Mesodermal cell (in vitro differentiated cells): ENCODE measurements at regions not wholly inside any gene's neighbourhood (a gene's known extent, or its start where the extent isn't known, plus 50 kb on each side); places are given as distances from the start of the nearest gene placed in this dataset.

Experiments
- H3K27ac ChIP-seq: 2 replicates; pipeline ENCODE4 v1.7.0; 2013; ENCODE audit warnings: mild to moderate bottlenecking, low read depth, low read length, moderate library complexity; ENCODE audit not compliant: severe bottlenecking
- H3K36me3 ChIP-seq: 2 replicates; pipeline ENCODE4 v1.7.1; 2013; ENCODE audit warnings: mild to moderate bottlenecking, low read length, moderate library complexity; ENCODE audit not compliant: control insufficient read depth, insufficient read depth
- H3K4me1 ChIP-seq: one replicate; pipeline ENCODE4 v1.7.1; 2013; ENCODE audit warnings: mild to moderate bottlenecking, low read length; ENCODE audit not compliant: insufficient read depth, control insufficient read depth, poor library complexity, severe bottlenecking
- H3K4me3 ChIP-seq: 2 replicates; pipeline ENCODE4 v1.7.0; 2013; ENCODE audit warnings: low read length, control low read depth, mild to moderate bottlenecking; ENCODE audit not compliant: insufficient read depth, poor library complexity, severe bottlenecking; ENCODE audit errors: extremely low read depth
- H3K9me3 ChIP-seq: 2 replicates; pipeline ENCODE4 v1.7.1; 2013; ENCODE audit warnings: mild to moderate bottlenecking, low read length, moderate library complexity; ENCODE audit not compliant: control insufficient read depth
- WGBS, 2 experiments: methylation state at CpG; one replicate each; pipeline ENCODE4 v1.1.5; 2013; ENCODE audit warnings: missing lambda C conversion rate in 2 of 2; ENCODE audit not compliant: insufficient coverage in 2 of 2; 5-methylcytosine and 5-hydroxymethylcytosine counted together

GRCh38 chr5:118687661-118688621 is 300.4 kb downstream of the DTWD2 start:
- no peaks in the 10 kb centered on the region for H3K9me3 ChIP-seq
- 81 to 100% methylated on average over 2 of the region's 5 CpGs for WGBS, 2 experiments
- no peaks in the 10 kb centered on the region for H3K36me3 ChIP-seq
- no peak overlapping the region for H3K4me3 ChIP-seq
- H3K27ac ChIP-seq = no peak overlapping the region
- no peaks in the 10 kb centered on the region for H3K4me1 ChIP-seq

- H3K36me3 ChIP-seq = no peaks in the 10 kb centered on the region
- H3K9me3 ChIP-seq = no peaks in the 10 kb centered on the region
- no peak overlapping the region for H3K27ac ChIP-seq
- H3K4me1 ChIP-seq = no peaks in the 10 kb centered on the region
- 80 to 100% methylated on average over 1 of the region's 1 CpG for WGBS, 2 experiments
- no peak overlapping the region for H3K4me3 ChIP-seq
These were observed 301.2 kb downstream of the DTWD2 start for GRCh38 chr5:118687100-118687499.

DNA sequence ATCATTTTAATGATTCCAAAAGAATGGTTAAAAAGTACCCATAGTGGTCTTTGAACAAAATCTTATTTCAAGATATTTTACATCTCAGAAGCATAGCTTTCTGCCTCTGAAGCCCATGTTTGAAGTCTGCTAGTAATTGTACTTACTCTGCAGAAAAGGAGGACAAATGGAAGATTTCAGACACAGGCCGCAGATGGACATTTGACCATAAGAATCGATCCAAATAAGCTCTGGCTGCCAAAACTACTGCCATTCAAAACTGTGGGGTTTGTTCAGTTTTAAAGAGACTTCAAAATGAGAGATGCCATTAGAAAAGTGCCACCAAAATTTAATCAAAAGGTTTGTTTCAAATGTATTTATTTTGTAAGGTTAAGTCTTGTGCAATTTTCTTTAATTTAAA is 306.7 kb downstream of the DTWD2 start:
- Histone ChIP-seq H3K4me3 (no peak overlapping the region), H3K4me1 (no peaks in the 10 kb centered on the region), H3K27ac (no peak overlapping the region), H3K36me3 (no peaks in the 10 kb centered on the region), H3K9me3 (no peaks in the 10 kb centered on the region)
- WGBS, 2 experiments = 100% methylated on average over 2 of the region's 2 CpGs

DNA sequence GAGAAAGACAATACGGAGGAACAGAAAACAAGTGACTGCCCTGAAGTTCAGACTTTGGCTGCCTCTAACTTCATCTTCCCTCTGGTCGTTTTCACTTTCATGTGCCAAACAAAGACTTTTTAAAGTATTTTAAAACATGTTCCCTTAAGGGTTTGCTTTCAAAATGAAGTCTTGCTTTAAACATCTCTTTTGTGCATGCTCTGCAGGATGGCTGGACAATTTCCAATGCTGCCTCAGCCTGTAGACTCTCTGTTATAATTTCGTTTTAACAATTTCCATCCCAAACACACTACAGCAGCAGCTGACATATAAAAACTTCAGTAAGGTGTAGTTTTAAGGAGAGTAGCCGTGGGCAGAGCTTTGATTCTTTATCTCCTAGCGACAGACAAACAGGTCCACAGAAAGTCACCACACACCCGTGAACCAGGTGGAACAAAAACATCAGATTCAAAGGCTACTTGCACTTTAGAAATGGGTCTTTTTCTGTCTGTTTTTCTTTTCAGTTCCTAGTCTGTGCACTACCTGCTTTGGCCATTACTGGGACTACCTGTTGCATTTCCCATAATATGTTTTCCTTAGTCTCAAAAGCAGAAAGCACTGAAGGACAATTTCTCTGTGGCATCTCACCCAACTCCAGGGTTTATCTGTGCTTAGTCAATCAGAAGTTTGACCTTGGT is 308.9 kb downstream of the DTWD2 start:
- H3K4me3 ChIP-seq = no peak overlapping the region
- H3K27ac ChIP-seq = no peak overlapping the region
- H3K4me1 ChIP-seq = no peaks in the 10 kb centered on the region
- H3K36me3 ChIP-seq = no peaks in the 10 kb centered on the region
- no peaks in the 10 kb centered on the region for H3K9me3 ChIP-seq
- WGBS, 2 experiments = 82 to 100% methylated on average over 3 to 5 of the region's 6 CpGs

DNA sequence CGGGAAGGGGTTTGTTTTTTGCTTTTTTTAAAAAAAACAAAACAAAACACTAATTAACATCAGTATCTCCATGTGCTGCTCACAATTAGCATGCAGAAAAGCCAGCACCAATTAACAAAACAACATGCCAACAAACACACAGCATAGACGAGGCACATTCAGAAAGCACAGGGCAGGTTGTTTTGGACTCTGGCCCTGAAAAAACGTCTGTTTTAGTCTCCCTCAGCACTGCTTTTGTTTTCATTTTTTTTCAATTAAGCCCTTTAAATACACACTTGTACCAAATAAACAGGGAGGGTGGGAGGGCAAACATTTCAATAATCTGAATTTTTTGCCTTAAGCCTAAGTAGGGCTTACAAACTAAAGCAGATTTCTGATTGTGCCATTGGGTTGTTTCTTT is 309.6 kb downstream of the DTWD2 start:
- Histone ChIP-seq H3K27ac (no peak overlapping the region), H3K4me3 (no peak overlapping the region), H3K36me3 (no peaks in the 10 kb centered on the region), H3K9me3 (no peaks in the 10 kb centered on the region), H3K4me1 (no peaks in the 10 kb centered on the region)
- 59 to 93% methylated on average over 2 of the region's 3 CpGs for WGBS, 2 experiments

- Histone ChIP-seq H3K4me1 (no peaks in the 10 kb centered on the region), H3K36me3 (no peaks in the 10 kb centered on the region), H3K4me3 (no peak overlapping the region), H3K9me3 (no peaks in the 10 kb centered on the region), H3K27ac (no peak overlapping the region)
- no CpG with 5 or more reads among the region's 1 CpG for WGBS, 2 experiments
These were observed 313.1 kb downstream of the DTWD2 start for GRCh38 chr5:118675247-118675646.

DNA sequence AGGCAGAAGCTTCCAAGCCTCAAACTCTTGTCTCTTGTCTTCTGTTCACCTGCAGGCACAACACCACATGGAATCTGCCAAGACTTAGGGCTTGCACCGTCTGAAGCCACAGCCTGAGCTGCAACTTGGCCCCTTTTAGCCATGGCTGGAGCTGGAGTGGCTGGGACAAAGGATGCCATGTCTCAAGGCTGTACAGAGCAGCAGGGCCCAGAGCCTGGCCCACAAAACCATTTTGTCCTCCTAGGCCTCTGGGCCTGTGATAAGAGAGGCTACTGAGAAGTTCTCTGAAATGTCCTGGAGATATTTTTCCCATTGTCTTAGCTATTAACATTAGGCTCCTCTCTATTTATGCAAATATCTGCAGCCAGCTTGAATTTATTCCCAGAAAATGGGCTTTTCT is 330.8 kb downstream of the DTWD2 start:
- Histone ChIP-seq H3K9me3 (peaks cover 8% of the 10 kb centered on the region), H3K4me1 (no peaks in the 10 kb centered on the region), H3K4me3 (no peak overlapping the region), H3K36me3 (no peaks in the 10 kb centered on the region), H3K27ac (no peak overlapping the region)
- WGBS, 2 experiments = 60 to 71% methylated on average over 1 of the region's 1 CpG

GRCh38 chr5:118653872-118654271 is 334.5 kb downstream of the DTWD2 start:
- H3K27ac ChIP-seq = no peak overlapping the region
- H3K4me1 ChIP-seq = no peaks in the 10 kb centered on the region
- no peak overlapping the region for H3K4me3 ChIP-seq
- WGBS, 2 experiments = 75 to 80% methylated on average over 1 of the region's 1 CpG
- peaks cover 8% of the 10 kb centered on the region for H3K9me3 ChIP-seq
- no peaks in the 10 kb centered on the region for H3K36me3 ChIP-seq

DNA sequence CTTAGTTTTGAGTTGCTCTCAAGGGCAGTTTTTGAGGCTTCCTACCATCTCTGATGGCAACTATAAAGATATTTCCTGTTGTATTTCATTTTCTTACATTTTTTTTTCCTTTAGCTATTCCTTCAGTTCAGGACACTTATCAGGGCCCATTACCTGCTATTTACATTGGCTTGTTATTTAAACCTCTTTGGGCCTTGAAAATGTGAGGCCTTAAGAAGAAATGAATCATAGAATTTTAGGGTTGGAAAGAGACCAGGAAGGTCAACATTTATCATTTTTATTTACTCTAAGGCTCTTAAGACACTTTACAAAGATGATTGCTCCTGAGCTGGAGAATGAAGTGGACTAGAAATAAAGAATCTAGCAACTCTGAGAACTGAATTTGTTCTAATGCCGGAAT is 335.2 kb downstream of the DTWD2 start:
- 100% methylated on average over 1 of the region's 1 CpG for WGBS, 2 experiments
- Histone ChIP-seq H3K36me3 (no peaks in the 10 kb centered on the region), H3K27ac (no peak overlapping the region), H3K4me1 (no peaks in the 10 kb centered on the region), H3K9me3 (peaks cover 8% of the 10 kb centered on the region), H3K4me3 (no peak overlapping the region)

- H3K36me3 ChIP-seq = no peaks in the 10 kb centered on the region
- 67% methylated on average over 1 of the region's 3 CpGs; no CpG with 5 or more reads in 1 of the 2 experiments for WGBS, 2 experiments
- no peak overlapping the region for H3K27ac ChIP-seq
- no peak overlapping the region for H3K4me3 ChIP-seq
- no peaks in the 10 kb centered on the region for H3K9me3 ChIP-seq
- H3K4me1 ChIP-seq = no peaks in the 10 kb centered on the region
These were observed 337.3 kb downstream of the DTWD2 start for GRCh38 chr5:118651002-118651401.

DNA sequence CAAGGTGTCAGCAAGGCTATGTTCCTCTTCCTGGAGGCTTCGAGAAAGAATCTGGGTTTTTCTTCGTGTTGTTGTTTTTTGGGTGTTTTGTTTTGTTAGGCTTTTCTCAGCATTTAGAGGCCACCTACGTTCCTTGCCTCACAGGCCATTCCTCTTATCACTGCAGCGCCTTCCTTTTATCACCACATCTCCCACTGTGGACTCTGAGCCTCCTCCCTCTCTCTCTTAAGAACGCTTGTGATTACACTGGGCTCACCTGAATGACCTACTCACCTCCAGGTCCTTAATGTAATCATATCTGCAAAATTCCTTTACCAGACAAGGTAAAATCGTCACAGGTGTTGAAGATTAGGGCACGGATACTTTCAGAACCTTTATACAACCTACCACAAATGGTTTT is 340.8 kb downstream of the DTWD2 start:
- no peaks in the 10 kb centered on the region for H3K36me3 ChIP-seq
- H3K4me3 ChIP-seq = no peak overlapping the region
- no peak overlapping the region for H3K27ac ChIP-seq
- no peaks in the 10 kb centered on the region for H3K9me3 ChIP-seq
- 55 to 60% methylated on average over 3 to 4 of the region's 7 CpGs for WGBS, 2 experiments
- H3K4me1 ChIP-seq = no peaks in the 10 kb centered on the region
